GM19035 (cell line): ENCODE measurements at regions not wholly inside any gene's neighbourhood (a gene's known extent, or its start where the extent isn't known, plus 50 kb on each side); places are given as distances from the start of the nearest gene placed in this dataset.
"Not testable (repeated sequence)": the region's sequence is repeated elsewhere in the genome, so short reads cannot be mapped to it uniquely, and the experiment has no call there.

ENCODE experiments used
- ATAC-seq: cut with Tn5 transposase; IDR thresholded peaks from one replicate; pipeline ENCODE4 v1.9.1; 2021; ENCODE audit not compliant: unreplicated experiment

- ATAC-seq: no peak
These were observed 86.0 kb upstream of the VEPH1 start for GRCh38 chr3:157589211-157589610.

- ATAC-seq: no peak
These were observed 85.3 kb upstream of the VEPH1 start for GRCh38 chr3:157588386-157589060.

DNA sequence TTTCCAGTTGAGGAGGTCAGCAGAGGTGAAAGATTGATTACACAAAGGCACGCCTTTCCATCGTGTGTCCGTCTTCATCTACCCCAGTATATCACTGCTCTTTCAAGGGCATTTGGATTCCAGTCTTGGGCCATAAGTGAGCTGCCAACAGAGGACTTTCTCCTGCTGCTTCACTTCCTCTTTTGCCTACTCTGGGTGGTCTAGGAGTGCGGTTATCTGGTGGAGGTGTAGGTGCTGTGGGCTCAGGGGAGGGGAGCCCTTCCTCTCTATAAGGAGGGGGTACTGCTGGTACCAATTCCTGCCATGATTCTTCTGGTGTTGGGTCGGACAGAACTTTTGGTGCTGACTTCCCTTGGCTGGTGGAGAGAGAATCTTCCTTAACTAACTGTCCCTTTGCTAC is 83.1 kb upstream of the VEPH1 start:
- ATAC-seq: no peak

DNA sequence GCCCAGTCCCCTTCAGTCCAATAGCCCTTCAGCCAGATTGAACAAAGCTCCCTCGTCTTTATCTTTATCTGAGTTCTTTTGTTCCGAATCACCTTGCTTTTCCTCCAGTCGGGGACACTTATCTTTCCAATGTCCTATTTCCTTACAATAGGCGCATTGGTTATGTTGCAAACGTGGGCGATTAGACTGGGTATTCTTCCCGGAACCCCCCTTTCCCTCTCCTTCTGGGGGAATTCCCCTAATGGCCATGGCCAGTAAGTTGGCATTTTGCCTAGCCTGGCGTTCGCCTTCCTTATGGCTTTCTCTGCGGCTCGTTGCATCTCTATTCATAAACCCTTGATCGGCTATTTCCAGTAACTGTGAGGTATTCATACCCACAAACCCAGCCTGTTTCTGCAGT is 82.2 kb upstream of the VEPH1 start:
- ATAC-seq: no peak

- ATAC-seq: no peak
These were observed 79.4 kb upstream of the VEPH1 start for GRCh38 chr3:157582637-157582973.

DNA sequence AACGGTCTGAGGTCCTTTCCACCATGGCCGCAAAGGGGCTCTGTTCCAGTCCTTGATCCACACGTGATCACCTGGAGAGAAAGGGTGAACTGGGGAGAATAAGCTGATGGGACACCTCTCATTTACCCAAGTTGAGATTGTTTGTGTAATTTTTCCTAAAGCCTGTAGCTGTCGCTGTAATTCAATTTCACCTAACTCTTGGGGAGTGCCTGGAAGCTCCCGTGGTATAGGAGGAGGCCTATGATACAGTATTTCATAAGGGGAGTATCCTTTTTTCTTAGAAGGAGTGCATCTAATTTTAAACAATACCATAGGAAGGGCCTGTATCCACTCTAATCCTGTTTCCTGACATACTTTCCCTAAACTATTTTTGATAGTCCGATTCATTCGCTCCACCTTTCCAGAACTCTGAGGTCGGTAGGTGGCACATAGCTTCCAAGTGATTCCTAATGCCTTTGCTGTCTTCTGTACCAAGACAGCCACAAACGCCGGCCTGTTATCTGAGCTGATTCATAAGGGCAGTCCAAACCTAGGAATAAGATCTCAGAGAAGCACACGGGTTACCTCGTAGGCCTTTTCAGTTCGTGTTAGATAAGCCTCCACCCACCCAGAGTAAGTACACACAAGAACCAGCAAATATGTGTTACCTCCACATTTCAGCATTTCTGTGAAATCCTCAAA is 78.9 kb upstream of the VEPH1 start:
- ATAC-seq: not testable (repeated sequence)

DNA sequence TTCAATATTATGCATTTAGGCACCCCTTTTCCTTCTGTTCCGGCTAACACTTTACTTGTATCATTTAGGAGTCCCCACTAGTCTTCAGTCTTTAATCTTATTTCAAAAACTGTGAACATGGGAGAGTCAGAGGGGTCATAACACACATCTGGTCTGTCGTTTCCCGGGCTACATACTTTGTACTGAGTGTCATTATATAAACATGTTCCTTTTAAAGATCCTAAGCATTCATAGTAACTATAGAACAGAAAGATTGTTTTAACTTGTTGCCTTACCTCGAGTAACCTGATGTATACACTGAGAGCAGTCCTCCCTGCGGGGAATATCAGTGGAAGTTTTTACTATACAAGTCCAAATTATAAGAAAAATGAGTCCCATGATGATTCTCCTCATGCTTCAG is 78.2 kb upstream of the VEPH1 start:
- no peak for ATAC-seq

- no peak for ATAC-seq
These were observed 75.0 kb upstream of the VEPH1 start for GRCh38 chr3:157578181-157578580.

DNA sequence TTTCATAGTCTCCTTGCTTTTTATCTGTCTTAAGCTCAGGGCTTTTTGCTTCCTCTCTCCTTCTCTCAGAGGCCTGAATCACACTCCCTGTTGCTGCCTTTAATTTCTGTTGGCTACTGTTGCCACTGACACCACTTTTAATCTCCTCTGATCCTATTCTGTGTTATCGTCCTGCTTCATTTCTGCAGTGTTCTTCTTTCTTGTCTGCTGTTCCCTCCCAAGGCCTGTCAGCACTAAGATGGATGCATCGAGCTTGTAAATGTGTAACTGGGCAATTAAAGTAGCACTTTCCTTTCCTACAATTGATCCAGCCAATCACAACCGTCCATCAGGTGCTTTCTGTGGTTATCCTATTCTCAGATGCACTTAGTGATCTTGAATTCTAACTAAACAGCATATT is 71.3 kb upstream of the VEPH1 start:
- ATAC-seq: no peak

DNA sequence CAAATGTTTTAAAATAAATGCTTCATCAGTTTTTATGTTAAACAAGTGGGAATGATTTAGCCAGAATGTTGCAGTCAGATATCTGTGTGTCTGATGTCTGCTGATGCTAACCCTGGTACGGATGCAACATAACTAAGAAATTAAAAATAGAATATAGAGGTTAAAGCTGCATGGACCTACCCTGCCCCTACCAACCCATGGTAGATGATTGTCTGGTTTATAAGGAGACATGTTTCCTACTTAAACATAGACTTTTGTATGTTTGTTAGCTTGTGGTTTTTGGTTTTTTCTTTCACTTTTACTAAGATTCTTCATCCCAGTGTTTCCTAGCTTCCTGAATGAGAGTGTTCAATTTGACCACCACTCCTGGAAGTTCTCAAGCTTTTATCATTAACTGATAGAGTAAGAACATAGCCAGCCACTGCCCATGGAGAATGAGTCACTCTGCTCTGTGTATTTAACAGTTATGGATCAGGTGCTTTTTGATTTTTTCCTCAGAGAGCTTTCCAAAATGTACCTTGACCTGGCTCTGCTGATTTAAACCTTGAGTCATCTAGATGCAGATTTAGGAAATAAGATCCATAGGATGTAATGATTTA is 70.7 kb upstream of the VEPH1 start:
- ATAC-seq: no peak

GRCh38 chr3:157573281-157573680 is 70.1 kb upstream of the VEPH1 start:
- ATAC-seq: no peak

- ATAC-seq: peak; percentile 88
These were observed 69.5 kb upstream of the VEPH1 start for GRCh38 chr3:157572559-157573270.

DNA sequence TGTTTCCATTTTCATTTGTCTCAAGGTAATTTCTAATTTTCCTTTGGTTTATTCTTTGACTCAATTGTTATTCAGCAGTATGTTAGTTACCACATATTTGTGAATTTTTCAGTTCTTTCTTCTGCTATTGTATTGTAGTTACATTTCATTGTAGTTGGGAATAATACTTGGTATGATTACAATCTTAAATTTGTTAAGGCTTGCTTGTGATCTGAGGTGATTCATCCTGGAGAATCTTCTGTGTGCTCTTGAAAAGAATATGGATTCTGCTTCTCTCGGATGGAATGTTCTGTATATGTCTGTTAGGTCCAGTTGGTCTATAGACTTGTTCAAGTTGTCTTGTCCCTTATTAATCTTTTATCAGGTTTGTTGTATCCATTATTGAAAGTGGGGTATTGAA is 63.4 kb upstream of the VEPH1 start:
- no peak for ATAC-seq

- no peak for ATAC-seq
These were observed 56.2 kb upstream of the VEPH1 start for GRCh38 chr3:157559401-157559800.
